KMS-11 (cell line): ENCODE measurements at regions not wholly inside any gene's neighbourhood (a gene's known extent, or its start where the extent isn't known, plus 50 kb on each side); places are given as distances from the start of the nearest gene placed in this dataset.

Experiments
- H2AFZ ChIP-seq: fragments of 200-600 bp; sonication (generic); 2 replicates; pipeline ENCODE4 v1.6.1; 2016; ENCODE audit warnings: antibody characterized with exemption, mixed run types, low read depth
- H3K27ac ChIP-seq: fragments of 200-600 bp; sonication (generic); 2 replicates; pipeline ENCODE4 v1.6.1; 2016; ENCODE audit warnings: mild to moderate bottlenecking, mixed run types
- H3K27me3 ChIP-seq: fragments of 200-600 bp; sonication (generic); 2 replicates; pipeline ENCODE4 v1.6.1; 2017; ENCODE audit warnings: mild to moderate bottlenecking, low read depth, mixed run types, moderate library complexity; ENCODE audit not compliant: insufficient read depth
- H3K36me3 ChIP-seq: fragments of 200-600 bp; sonication (generic); 2 replicates; pipeline ENCODE4 v1.6.1; 2017; ENCODE audit warnings: mild to moderate bottlenecking, mixed run types; ENCODE audit not compliant: insufficient read depth
- H3K4me1 ChIP-seq: fragments of 200-600 bp; sonication (generic); 2 replicates; pipeline ENCODE4 v1.6.1; 2016; ENCODE audit warnings: mild to moderate bottlenecking, low read depth, mixed run types; ENCODE audit not compliant: poor library complexity, severe bottlenecking
- H3K4me2 ChIP-seq: fragments of 200-600 bp; sonication (generic); 2 replicates; pipeline ENCODE4 v1.7.0; 2016; ENCODE audit warnings: mild to moderate bottlenecking, mixed run types
- H3K4me3 ChIP-seq: fragments of 200-600 bp; sonication (generic); IDR thresholded peaks from 2 replicates; pipeline ENCODE4 v1.6.1; 2017; ENCODE audit warnings: low read depth, low read length, mixed read lengths; ENCODE audit not compliant: insufficient read depth
- H3K79me2 ChIP-seq: fragments of 200-600 bp; sonication (generic); 2 replicates; pipeline ENCODE4 v1.6.1; 2016; ENCODE audit warnings: low read depth, mixed run types; ENCODE audit not compliant: insufficient read depth
- H3K9ac ChIP-seq: fragments of 200-600 bp; sonication (generic); 2 replicates; pipeline ENCODE4 v1.6.1; 2016; ENCODE audit warnings: mild to moderate bottlenecking, mixed run types
- H4K20me1 ChIP-seq: fragments of 200-600 bp; sonication (generic); 2 replicates; pipeline ENCODE4 v1.6.1; 2016; ENCODE audit warnings: mild to moderate bottlenecking, mixed run types; ENCODE audit not compliant: insufficient read depth
- CTCF ChIP-seq: fragments of 200-600 bp; sonication (generic); conservative IDR thresholded peaks from 2 replicates; pipeline ENCODE4 v1.6.1; 2017; ENCODE audit warnings: low read depth, mild to moderate bottlenecking, antibody characterized with exemption, low read length, moderate library complexity, mixed read lengths

GRCh38 chr1:221230605-221231004, 351.4 kb downstream of the HLX start:
- Histone ChIP-seq H4K20me1 (no peaks in the 10 kb centered on the region), H3K36me3 (no peaks in the 10 kb centered on the region), H3K27me3 (no peaks in the 10 kb centered on the region), H3K4me2 (no peak overlapping the region), H3K27ac (no peak overlapping the region), H3K79me2 (no peaks in the 10 kb centered on the region), H3K4me1 (no peaks in the 10 kb centered on the region), H3K4me3 (no peak overlapping the region), H3K9ac (no peak overlapping the region), H2AFZ (no peak overlapping the region)
- TF ChIP-seq CTCF = no peak

- no peaks in the 10 kb centered on the region for H3K36me3 ChIP-seq
- no peaks in the 10 kb centered on the region for H4K20me1 ChIP-seq
- no peak for TF ChIP-seq CTCF
Measured at GRCh38 chr1:221234791-221235190, 355.5 kb downstream of the HLX start.

GRCh38 chr1:221237587-221237986, 358.3 kb downstream of the HLX start:
- Histone ChIP-seq H3K4me2 (no peak overlapping the region), H3K27ac (no peak overlapping the region), H3K36me3 (no peaks in the 10 kb centered on the region), H3K4me1 (no peaks in the 10 kb centered on the region), H3K4me3 (no peak overlapping the region), H2AFZ (no peak overlapping the region), H4K20me1 (no peaks in the 10 kb centered on the region), H3K79me2 (no peaks in the 10 kb centered on the region), H3K27me3 (no peaks in the 10 kb centered on the region), H3K9ac (no peak overlapping the region)
- TF ChIP-seq CTCF = no peak

More at GRCh38 chr1:221234791-221235190, 355.5 kb downstream of the HLX start:
- no peak overlapping the region for H3K4me2 ChIP-seq
- H3K4me3 ChIP-seq = no peak overlapping the region
- H3K27me3 ChIP-seq = no peaks in the 10 kb centered on the region
- H3K27ac ChIP-seq = no peak overlapping the region
- no peak overlapping the region for H3K9ac ChIP-seq
- no peak overlapping the region for H2AFZ ChIP-seq
- H3K79me2 ChIP-seq = no peaks in the 10 kb centered on the region
- no peaks in the 10 kb centered on the region for H3K4me1 ChIP-seq

GRCh38 chr1:221239181-221239580, 359.9 kb downstream of the HLX start:
- H3K4me1 ChIP-seq = no peaks in the 10 kb centered on the region
- H3K9ac ChIP-seq = no peak overlapping the region
- H2AFZ ChIP-seq = no peak overlapping the region
- H3K4me3 ChIP-seq = no peak overlapping the region
- H3K4me2 ChIP-seq = no peak overlapping the region
- H3K27ac ChIP-seq = no peak overlapping the region
- no peak for TF ChIP-seq CTCF
- H4K20me1 ChIP-seq = no peaks in the 10 kb centered on the region
- H3K36me3 ChIP-seq = no peaks in the 10 kb centered on the region
- H3K79me2 ChIP-seq = no peaks in the 10 kb centered on the region
- no peaks in the 10 kb centered on the region for H3K27me3 ChIP-seq
